SH-SY5Y (cell line): ENCODE measurements at regions not wholly inside any gene's neighbourhood (a gene's known extent, or its start where the extent isn't known, plus 50 kb on each side); places are given as distances from the start of the nearest gene placed in this dataset.

Experiments
- GATA2 ChIP-seq: IDR thresholded peaks from 2 replicates; pipeline ENCODE4 v1.6.1; 2011; ENCODE audit warnings: mild to moderate bottlenecking, low read depth, low read length
- GATA3 ChIP-seq: IDR thresholded peaks from 2 replicates; pipeline ENCODE4 v1.6.1; 2011; ENCODE audit warnings: low read depth, mild to moderate bottlenecking, low read length, moderate library complexity

DNA sequence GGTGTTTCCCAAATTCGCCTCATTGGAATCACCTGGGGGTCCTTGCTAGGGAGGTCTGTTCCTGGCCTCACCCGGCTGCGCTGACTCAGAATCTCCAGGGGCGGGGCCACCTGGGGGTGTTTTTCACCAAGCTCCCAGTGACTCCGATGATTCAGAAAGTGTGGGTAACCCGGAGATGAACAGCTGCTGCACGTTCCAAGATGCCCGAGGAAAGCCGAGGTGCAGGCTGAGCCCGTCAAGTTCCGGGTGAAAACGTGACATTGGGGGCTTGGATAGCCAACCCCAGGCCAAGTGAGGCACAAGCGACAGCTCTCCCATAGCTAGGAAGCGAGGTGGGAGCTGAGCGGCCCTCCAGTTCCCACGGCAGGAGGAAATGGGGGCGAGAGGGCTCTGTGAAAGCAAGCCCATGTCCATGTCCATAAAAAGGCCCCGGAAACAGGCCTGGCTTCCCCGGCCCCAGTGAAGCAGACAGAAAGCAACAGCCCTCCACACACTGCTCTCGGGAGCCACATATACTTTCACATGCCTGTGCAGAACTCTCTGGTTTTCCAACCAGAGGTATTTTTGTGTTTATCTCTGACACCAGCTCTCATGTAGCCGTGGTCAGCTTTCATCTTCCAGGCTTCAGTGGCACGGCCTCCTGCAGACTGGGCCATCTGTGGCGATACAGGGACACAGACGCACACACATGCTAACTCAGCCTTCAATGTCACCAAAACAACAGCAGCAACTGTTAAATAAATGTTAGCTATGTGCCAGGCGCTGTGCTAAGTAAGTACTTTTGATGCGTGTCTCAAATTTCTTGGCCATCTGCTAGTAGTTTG lies 90.7 kb upstream of the CCDC28A start:
- TF ChIP-seq GATA2 (no peak), GATA3 (no peak)
